GM12875 (cell line): ENCODE measurements at regions not wholly inside any gene's neighbourhood (a gene's known extent, or its start where the extent isn't known, plus 50 kb on each side); places are given as distances from the start of the nearest gene placed in this dataset.
"Not testable (repeated sequence)": the region's sequence is repeated elsewhere in the genome, so short reads cannot be mapped to it uniquely, and the experiment has no call there.

ENCODE experiments used
- H3K4me3 ChIP-seq: one replicate; pipeline ENCODE4 v1.5.1; 2011; ENCODE audit warnings: low read depth, low read length, control low read depth
- TF ChIP-seq, protein P1 (sequence below): IDR thresholded peaks from 2 replicates; pipeline ENCODE4 v1.5.1; 2011; ENCODE audit warnings: low read depth, mild to moderate bottlenecking, control low read depth, inconsistent platforms, low read length, moderate library complexity, borderline replicate concordance; ENCODE audit not compliant: insufficient read depth

DNA sequence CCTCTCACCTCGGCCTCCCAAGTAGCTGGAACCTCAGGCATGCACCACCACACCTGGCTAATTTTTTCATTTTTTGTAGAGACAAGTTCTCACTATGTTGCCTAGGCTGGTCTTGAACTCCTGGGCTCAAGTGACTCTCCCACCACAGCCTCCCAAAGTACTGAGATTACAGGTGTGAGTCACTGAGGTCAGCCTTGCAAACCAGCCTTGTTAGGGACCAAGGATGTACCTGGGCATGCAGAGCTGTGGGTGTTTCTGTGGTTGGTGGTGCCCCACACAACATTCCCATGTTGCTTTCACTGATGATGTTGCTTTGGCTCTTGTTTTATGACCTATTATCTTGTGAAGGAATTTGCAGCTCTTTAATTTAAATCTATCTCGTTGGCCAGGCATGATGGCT is 54.8 kb downstream of the OTUD1 start:
- H3K4me3 ChIP-seq = no peak overlapping the region
- TF ChIP-seq, protein P1, sequence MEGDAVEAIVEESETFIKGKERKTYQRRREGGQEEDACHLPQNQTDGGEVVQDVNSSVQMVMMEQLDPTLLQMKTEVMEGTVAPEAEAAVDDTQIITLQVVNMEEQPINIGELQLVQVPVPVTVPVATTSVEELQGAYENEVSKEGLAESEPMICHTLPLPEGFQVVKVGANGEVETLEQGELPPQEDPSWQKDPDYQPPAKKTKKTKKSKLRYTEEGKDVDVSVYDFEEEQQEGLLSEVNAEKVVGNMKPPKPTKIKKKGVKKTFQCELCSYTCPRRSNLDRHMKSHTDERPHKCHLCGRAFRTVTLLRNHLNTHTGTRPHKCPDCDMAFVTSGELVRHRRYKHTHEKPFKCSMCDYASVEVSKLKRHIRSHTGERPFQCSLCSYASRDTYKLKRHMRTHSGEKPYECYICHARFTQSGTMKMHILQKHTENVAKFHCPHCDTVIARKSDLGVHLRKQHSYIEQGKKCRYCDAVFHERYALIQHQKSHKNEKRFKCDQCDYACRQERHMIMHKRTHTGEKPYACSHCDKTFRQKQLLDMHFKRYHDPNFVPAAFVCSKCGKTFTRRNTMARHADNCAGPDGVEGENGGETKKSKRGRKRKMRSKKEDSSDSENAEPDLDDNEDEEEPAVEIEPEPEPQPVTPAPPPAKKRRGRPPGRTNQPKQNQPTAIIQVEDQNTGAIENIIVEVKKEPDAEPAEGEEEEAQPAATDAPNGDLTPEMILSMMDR = no peak

DNA sequence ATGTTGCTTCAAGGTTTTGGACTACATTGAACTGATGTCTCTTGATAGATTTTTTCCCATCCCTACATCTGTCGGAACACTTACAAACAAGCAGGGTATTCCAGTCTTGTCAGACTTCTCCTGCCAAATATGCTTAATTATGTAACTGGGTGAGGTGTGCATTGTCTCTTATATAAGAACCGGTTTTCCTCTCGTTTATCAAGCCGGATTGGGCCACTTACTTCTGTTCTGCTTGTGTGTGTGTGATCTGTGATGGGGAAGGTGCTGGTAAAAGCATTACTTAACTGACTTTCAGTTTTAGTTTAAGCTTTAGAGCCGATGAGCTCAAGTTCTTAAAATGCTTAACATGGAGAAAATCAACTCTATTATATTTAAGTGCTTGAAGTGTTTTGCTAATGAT is 57.9 kb downstream of the OTUD1 start:
- H3K4me3 ChIP-seq = no peak overlapping the region
- TF ChIP-seq, protein P1 = no peak

DNA sequence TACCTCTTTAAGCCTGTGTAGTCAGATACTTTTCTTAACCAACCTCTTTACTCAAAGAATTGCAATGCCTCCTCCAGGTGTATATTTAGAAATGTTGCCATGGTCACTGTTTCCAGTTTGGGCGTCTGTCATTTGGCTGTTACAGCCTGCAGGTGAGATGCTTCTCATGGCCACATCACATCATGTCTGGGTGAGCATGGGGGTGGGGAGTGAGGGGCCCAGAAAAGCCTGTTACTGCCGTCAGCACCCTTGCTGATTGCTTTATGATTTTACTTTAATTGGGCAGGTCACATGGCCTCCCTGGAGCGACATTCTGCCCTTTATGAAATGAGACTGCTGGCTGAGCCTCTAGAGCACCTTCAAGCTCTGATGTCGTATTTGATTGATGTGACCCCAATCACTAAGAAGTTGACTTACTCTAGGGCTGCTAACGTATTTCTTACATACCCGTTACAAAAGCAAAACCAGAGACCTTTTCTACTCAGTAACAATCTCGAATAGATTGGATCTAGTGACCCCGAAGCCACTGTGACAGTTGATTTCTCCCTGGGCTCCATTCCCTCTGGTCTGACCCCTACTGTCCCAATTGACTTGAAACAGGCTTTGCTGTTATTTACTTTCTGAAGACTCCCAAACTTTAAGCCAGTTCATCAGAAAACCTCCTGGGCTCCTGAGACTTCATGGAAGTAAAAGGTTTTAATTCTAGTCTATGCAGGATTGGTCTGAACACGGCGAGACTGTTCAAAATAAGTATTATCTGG is 60.7 kb downstream of the OTUD1 start:
- TF ChIP-seq, protein P1 = no peak
- H3K4me3 ChIP-seq = no peak overlapping the region

- TF ChIP-seq, protein P1 = no peak
Measured at GRCh38 chr10:23505797-23506465, 67.1 kb downstream of the OTUD1 start.

GRCh38 chr10:23512355-23513058 is 73.6 kb downstream of the OTUD1 start:
- TF ChIP-seq, protein P1 = no peak
- H3K4me3 ChIP-seq = no peak overlapping the region

More at GRCh38 chr10:23505797-23506465, 67.1 kb downstream of the OTUD1 start:
- H3K4me3 ChIP-seq = no peak overlapping the region

DNA sequence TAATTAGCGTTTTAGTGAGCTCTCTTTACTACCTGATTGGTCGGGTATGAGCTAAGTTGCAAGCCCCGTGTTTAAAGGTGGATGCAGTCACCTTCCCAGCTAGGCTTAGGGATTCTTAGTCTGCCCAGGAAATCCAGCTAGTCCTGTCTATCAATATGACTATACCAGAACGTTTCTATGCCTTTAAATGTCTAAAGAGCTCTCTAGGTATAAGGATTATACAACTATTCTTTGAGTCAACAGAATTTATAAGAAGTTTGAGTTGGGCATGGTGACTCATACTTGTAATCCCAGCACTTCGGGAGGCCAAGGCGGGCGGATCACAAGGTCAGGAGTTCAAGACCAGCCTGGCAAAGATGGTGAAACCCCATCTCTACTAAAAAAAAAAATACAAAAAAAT is 74.7 kb downstream of the OTUD1 start:
- H3K4me3 ChIP-seq = not testable (repeated sequence)

- TF ChIP-seq, protein P1 = no peak
- no peak overlapping the region for H3K4me3 ChIP-seq
Measured at GRCh38 chr10:23514321-23514720, 75.4 kb downstream of the OTUD1 start.
